ENCODE measurements at regions not wholly inside any gene's neighbourhood (a gene's known extent, or its start where the extent isn't known, plus 50 kb on each side); places are given as distances from the start of the nearest gene placed in this dataset.

DNA sequence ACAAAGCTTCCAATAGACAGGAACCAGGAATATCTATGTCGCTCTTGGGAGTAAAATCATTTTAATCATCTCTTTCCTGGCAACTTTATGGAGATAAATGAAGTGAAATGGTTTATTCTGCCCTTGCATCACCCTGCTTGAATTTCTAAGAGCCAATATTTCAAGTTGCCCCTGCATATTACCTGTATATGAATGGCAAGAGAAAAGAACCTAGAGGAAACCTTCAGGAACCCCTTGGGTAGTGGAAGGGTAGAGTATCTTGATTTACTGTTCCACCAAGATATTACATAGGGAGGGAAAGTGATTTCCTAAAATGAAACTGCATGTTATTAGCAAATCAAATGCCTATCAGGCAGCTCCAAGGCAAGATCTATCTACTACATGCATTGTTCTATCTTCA lies 308.4 kb upstream of the NAV3 start:
- no peak overlapping the region for H3K4me3 ChIP-seq (ENCODE audit: low read depth, low read length)
- in situ Hi-C loops (cut with HindIII; ENCODE audit: low sequenced_read_pairs), result no loop called here
- TF ChIP-seq, protein P1, sequence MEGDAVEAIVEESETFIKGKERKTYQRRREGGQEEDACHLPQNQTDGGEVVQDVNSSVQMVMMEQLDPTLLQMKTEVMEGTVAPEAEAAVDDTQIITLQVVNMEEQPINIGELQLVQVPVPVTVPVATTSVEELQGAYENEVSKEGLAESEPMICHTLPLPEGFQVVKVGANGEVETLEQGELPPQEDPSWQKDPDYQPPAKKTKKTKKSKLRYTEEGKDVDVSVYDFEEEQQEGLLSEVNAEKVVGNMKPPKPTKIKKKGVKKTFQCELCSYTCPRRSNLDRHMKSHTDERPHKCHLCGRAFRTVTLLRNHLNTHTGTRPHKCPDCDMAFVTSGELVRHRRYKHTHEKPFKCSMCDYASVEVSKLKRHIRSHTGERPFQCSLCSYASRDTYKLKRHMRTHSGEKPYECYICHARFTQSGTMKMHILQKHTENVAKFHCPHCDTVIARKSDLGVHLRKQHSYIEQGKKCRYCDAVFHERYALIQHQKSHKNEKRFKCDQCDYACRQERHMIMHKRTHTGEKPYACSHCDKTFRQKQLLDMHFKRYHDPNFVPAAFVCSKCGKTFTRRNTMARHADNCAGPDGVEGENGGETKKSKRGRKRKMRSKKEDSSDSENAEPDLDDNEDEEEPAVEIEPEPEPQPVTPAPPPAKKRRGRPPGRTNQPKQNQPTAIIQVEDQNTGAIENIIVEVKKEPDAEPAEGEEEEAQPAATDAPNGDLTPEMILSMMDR (IDR thresholded peaks at IDR 0.05; ENCODE audit: low read depth, low read length), result no peak
- DNase-seq (ENCODE audit: low read depth, low spot score), result no peak

DNA sequence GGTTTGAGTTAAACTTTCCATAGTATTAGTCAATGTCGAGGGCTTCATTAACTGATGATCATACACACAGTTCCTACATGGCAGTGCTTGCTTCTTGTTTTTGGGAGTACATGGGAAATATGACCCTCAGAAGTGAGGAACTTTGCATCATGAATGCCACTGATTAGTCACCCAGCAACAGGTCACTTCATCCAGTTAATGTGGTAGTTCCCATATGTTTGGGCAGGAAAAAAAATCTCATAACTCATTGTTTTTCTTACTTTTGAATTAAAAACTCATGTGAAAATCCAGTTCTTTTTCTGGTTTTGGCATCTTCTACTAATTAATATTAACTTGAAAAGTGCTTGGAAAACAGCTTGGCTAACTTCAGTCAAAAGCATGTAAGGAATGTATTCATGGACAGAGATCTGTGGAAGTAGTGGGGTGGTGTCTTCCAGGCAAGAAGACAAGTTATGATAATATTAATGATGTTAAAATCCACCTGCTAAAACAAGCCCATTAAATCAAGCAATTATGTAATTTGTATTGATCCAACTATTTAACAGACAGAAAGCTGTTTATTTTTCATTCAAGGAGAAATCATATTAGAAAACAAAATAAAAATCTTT lies 309.1 kb upstream of the NAV3 start:
- TF ChIP-seq, protein P1 (IDR thresholded peaks at IDR 0.05; ENCODE audit: low read depth, low read length), result no peak
- peak; percentile 5 for DNase-seq (ENCODE audit: low read depth, low spot score)

DNA sequence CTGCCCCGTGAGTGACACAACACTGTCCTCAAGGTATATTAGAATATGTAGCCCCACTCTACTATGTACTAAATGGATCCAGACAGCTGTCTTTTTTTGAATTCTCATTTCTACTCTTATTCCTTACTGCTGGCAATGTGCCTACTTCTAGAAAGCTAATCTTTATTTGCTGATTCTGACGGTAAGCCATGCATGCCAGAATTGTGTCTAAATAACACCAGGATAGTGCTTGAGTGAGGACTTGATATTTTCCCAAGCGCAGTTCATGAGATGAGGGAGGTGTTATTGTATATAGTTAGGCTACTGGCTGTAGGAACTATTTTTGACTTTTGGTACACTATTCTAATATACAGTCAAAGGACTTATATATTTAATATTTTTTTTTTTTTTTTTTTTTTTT lies 316.2 kb upstream of the NAV3 start:
- TF ChIP-seq, protein P1 (IDR thresholded peaks at IDR 0.05; ENCODE audit: low read depth, low read length), result no peak
- in situ Hi-C loops (cut with HindIII; ENCODE audit: low sequenced_read_pairs), result no loop called here

More for the DNA sequence above, 309.1 kb upstream of the NAV3 start:
- H3K4me3 ChIP-seq (ENCODE audit: low read depth, low read length), result no peak overlapping the region
- in situ Hi-C loops (cut with HindIII; ENCODE audit: low sequenced_read_pairs), result no loop called here

DNA sequence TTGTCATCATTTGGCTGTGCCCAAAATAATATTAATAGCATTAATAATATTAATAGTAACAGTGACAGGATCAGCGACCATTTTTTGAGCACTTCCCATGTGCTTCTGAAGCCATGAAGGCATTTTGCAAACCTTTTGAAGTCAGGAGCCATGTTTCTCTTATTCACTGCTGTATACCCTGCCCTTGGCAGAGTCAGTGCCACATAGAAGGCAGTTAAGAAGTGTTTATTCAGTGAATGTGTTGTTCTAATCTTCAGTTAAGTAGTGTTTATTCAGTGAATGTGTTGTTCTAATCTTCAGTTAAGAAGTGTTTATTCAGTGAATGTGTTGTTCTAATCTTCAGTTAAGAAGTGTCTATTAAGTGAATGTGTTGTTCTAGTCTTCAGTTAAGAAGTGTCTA lies 319.7 kb upstream of the NAV3 start:
- no peak overlapping the region for H3K4me3 ChIP-seq (ENCODE audit: low read depth, low read length)
- in situ Hi-C loops (cut with HindIII; ENCODE audit: low sequenced_read_pairs), result no loop called here
- DNase-seq (ENCODE audit: low read depth, low spot score), result no peak
- TF ChIP-seq, protein P1 (IDR thresholded peaks at IDR 0.05; ENCODE audit: low read depth, low read length), result no peak

More for the DNA sequence above, 316.2 kb upstream of the NAV3 start:
- H3K4me3 ChIP-seq (ENCODE audit: low read depth, low read length), result no peak overlapping the region
- DNase-seq (ENCODE audit: low read depth, low spot score), result no peak

DNA sequence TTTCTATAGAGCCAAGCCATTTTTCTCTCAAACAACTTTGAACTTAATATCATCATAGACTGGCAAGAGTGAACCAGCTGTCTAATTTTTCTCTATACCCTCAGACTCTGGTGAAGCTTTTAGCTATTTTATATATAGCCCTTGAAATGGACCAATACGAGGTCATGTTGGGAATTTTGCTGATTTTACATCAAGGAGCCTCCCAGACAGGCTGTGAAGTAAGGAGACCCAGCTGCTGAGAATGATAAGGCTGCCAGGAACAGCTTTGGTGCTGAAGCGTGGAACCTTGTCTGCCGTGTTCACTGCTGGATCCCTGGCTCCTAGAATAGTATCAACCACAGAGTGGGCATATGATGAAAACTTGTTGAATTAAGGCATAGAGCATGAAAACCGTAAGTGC lies 326.2 kb upstream of the NAV3 start:
- TF ChIP-seq, protein P1 (IDR thresholded peaks at IDR 0.05; ENCODE audit: low read depth, low read length), result no peak
- DNase-seq (ENCODE audit: low read depth, low spot score), result no peak
- in situ Hi-C loops (cut with HindIII; ENCODE audit: low sequenced_read_pairs), result no loop called here
- H3K4me3 ChIP-seq (ENCODE audit: low read depth, low read length), result no peak overlapping the region

DNA sequence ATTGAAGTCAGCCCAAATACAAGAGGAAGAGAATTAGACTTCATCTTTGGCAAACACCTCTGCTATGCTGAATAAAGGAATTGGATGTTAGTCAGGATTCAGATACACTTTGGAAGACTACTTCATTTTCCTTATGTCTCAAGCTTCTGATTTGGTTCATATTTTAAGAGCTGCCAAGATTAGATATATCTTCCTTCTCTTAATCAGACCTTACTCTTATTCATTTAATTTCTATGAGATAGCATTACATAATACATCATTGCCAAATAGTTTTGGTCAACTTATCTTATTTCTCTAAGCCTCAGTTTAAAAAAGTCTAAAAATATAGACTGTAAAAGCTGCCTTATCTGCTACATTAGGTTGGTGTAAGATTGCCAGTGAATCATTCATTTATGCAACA lies 330.6 kb upstream of the NAV3 start:
- no peak for DNase-seq (ENCODE audit: low read depth, low spot score)
- TF ChIP-seq, protein P1 (IDR thresholded peaks at IDR 0.05; ENCODE audit: low read depth, low read length), result no peak
- no peak overlapping the region for H3K4me3 ChIP-seq (ENCODE audit: low read depth, low read length)
- in situ Hi-C loops (cut with HindIII; ENCODE audit: low sequenced_read_pairs), result no loop called here

All from astrocyte of the spinal cord (primary cell).